Activated naive CD4-positive, alpha-beta T cell (primary cell): ENCODE measurements at regions not wholly inside any gene's neighbourhood (a gene's known extent, or its start where the extent isn't known, plus 50 kb on each side); places are given as distances from the start of the nearest gene placed in this dataset.

Experiments used
- DNase-seq, 4 experiments: peaks; one replicate each; lab custom pipeline; 2025; lab: John Stamatoyannopoulos, UW

DNA sequence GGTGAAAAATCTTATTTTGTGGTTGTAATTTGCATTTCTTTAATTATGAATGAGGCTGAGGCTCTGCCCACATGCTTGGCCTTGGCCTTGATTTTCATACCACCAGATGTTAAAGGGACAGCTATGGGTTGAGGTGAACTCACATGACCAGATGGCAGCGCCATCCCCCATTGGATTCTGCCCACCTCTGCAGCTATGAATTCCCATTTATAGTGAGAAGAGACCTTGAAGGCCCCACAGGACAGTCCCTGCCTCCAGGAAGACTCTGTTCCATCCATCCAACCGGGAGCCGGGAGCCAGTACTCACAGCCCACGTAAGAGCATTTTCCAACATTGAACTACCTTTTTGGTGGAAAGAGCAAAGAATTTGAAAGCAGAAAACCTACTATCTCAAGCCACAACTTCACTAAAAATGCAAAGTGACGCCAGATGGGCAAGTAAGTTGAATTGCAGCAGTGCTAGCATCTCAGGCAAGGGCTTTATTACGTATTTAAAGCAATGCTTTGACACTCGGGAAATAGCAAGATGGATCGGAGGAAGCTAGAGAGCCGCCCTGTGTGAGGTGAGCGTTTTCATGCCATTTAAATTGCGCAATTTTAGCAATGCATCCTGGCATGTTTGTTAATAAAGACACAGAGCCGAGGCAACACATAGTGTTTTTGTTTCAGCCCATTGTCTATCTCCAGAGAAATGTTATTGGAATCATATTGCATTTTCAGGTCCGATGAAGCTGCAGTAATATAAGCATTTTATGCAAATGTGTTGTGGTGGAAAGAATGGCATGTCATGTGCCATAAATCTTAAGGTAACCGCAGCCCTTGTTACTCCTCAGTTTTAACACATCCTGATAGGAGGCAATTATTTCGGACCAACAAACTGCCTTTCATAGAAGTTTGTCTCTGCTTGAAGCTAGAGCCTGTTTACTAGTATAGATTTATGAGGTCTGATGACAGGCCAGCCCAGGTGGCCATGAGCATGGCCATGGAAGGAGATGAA, 273.4 kb upstream of the TNRC6C start:
- no peak for DNase-seq

DNA sequence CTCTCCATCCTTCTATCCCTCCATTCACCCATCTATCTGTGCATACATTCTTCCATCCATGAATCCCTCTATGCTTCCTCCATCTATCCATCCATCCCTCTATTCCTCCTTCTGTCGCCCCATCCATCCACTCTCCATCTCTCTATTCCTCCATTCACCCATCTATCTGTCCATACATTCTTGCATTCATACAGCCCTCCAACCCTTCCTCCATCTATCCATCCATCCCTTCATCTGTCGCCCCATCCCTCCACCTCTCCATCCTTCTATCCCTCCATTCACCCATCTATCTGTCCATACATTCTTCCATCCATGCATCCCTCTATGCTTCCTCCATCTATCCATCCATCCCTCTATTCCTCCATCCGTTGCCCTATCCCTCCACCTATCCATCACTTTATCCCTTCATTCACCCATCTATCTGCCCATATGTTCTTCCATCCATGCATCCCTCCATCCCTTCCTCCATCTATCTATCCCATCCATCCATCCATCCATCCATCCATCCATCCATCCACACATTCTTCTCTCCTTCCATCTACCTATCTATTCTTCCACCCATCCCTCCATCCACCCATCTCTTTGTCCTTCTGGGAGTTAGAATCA, 272.5 kb upstream of the TNRC6C start:
- DNase-seq, result no peak

DNA sequence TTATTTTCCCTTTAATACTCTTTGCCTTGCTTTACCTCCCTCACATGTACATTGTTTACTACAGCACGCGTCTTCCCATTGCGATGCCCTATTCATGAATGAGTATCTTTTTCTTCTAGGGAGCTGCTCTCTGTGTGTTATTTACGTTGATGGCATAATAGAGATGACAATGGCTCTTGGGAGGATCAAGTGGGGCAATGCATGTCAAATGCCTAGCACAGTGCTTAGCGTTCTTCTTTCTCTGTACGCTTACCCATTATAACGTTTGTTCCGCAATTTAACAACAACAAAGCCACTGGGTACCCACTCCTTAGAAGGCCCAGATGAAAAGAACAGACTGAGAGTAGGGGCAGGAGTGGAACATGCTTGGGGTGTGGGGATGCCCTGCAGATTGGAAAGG, 271.6 kb upstream of the TNRC6C start:
- DNase-seq, result no peak

DNA sequence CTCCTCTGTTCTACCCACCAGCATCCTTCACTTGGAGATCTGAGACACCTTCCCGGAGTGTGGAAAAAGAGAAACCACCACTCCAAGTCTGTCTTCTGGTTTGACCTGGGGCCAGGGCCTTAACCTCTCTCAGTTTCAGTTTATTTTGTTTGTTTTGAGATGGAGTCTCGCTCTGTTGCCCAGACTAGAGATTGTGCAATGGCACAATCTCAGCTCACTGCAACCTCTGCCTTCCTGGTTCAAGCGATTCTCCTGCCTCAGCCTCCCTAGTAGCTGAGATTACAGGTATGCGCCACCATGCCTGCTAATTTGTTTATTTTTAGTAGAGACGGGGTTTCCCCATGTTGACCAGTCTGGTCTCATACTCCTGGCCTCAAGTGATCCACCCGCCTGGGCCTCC, 271.1 kb upstream of the TNRC6C start:
- DNase-seq, result no peak

DNA sequence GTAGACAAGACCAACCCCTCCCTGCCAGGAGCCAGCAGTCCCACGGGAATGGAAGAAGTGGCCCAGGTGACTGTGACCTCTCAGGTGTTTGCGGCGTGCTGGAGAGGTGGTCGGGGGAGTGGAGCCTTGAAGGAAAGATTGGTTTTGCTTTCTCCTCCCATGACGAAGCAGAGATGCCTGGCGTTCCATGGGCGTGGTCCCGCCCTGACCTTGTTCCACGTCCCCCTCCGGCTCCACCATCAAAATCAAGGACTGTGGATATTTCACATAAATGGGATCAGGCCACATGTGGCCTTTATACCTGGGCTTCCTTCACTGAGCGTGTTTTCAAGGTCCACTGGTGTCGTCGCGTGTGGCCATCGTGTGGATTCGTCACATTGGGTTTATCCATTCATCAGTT, 270.6 kb upstream of the TNRC6C start:
- no peak for DNase-seq

DNA sequence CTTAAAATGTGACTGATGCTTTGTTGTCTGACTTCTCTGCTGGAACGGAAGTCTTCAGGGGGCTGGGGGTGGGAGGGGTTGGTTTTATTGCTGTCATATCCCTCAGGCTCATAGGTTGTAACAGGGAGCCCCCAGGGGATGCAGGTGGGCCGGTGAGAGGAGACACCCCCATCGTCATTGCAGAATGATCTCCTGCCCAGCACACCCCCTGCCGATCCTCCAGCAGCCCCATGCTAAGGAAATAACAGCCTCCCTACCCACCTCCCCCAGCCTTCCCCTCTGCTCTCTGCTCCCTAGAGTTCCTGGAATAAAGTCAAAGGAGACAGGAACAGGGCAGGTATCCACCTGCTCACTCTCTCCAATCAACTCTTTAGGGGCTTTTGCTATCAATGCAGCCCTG, 270.1 kb upstream of the TNRC6C start:
- no peak for DNase-seq

DNA sequence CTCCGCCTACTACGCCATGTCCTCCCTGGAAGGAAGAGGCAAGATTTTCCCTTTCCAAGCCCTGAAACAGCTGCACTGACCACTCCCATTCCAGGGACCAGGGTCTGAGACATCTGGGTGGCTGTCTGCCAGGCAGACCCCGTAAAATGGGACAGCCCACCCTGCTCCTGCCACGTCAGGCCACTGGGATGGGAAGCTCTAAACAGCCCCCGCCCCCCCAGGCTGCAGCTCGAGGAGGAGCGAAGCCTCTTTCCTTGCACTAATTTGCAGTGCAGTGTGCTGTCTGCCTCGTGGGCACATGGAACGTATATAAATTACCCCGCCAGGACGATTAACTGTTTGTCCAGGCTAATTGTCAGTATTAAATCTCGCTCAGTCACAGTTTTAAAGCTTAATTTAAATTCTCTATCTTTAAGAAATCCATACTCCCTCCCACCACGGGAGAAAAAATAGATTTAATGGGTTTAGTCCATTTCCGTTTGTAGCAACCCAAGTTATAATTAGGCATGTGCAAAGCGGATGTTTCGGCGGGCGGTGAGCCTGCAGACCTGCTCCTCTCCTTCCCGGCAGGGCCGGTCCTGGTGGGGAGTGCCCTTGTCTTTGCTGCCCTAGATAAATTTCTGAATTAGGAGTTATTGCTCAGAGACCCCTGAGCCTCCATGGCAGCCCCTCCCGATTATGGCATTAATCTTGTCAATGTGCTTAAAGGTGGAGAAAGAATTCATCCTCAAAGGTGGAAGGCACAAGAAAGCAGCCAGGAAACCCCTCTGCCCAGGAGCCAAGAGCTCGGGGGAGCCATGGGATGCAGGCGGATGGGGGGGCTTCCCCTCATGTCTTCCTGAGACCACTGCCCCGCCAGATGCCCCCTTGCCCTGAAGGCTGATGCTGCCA, 268.0 kb upstream of the TNRC6C start:
- DNase-seq, result no peak

DNA sequence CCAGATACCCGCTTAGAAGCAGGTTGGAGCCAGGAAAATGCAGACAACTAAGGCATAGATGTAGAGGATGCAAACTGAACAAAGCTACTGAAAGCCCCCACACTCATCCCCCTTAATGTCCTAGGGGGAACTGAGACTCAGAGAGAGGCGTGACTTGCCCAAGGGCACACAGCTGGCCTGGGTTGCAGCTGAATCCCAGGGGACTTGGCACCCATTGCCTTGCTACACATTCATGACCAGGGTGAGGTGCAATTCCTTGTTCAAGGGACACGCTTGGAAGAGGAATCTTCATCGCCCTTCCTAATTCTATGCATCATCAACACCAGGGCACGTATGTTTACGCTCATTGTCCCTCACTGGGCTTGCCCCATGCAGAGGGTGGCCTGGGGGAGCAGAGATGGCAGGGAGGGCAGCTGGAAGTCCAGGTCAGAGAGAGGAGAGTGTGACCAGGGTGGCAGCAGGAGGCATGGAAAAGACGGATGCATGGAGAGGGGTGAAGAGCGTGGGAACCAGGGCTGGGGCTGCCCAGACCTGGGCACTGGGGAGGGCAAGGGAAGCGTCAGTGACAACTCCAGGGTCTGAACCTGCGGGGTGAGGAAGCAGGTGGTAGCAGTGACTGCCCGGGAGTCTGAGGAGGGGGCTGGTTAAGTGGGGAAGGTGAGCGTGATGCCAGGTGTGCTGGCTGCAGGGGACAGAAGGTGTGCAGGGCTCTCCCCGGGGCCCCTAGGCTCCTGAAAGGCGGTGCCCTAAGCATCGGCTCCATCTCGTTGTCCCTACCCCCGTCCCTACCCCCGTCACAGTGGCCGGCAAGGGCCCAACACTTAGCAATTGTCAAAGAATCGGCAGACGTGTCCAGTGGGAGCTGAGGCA, 267.1 kb upstream of the TNRC6C start:
- no peak for DNase-seq

DNA sequence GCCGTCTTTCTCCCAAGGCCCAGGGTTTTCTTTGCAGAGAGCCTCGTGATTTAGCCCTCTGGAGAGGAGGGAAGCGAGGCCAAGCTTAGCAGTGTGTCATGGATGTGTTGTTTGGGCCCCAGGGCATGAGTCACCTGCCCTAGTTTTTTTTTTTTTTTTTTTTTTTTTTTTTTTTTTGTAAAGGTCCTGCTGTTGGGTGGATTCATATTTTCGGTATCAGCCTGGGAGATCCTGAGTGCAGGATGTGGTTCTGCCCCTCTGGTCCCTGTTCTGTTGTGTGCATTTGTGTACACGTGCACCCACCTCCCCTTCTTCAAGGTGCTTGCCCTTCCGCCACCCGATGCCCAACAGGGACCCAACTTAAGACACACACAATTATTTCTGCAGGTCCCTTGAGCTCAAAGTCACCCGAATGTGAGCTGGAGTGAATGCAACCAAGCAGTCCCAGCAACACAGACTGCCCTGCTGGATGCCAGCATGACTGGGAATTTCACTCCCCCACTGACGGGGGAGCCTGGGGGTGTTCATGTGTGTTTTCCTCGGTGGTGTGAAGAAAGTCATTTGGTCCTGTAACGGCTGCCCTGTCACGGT, 265.8 kb upstream of the TNRC6C start:
- DNase-seq, result no peak

DNA sequence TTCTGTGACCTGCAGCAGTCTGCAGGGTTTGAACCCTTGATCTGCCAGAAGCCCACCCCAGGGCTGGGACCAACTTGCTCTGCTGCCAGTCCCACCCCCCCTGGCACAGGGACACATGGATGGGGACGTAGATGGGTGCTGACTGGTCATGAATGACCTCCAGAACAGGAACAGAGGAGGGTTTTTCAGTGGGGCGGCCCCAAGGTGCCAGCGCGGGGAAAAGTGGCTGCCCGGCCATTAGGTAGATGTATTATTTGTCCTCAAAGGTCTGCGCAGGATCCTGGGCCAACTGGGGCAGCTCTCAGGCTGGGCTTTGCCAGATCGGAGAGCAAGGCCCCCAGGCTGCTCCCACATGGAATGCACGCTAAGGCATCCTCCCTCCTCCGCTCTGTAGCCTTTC, 265.2 kb upstream of the TNRC6C start:
- DNase-seq, result no peak

DNA sequence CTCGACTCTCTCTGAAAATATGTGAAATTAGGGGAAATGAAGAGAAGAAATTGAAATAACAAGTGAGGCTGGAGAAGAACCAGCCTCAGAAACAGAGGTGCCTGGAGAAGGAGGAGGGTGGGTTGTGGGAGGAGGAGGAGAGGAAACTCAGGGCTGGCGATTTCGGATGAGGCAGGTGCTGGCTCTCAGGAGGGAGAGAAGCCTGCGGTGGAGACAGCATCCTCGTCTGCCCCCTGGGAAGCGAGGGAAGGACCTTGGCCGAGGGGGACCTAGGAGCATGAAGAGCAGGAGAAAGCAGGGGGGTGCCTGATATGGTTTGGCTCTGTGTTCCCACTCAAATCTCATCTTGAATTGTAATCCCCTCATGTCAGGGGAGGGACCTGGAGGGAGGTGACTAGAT, 264.7 kb upstream of the TNRC6C start:
- DNase-seq, result no peak

DNA sequence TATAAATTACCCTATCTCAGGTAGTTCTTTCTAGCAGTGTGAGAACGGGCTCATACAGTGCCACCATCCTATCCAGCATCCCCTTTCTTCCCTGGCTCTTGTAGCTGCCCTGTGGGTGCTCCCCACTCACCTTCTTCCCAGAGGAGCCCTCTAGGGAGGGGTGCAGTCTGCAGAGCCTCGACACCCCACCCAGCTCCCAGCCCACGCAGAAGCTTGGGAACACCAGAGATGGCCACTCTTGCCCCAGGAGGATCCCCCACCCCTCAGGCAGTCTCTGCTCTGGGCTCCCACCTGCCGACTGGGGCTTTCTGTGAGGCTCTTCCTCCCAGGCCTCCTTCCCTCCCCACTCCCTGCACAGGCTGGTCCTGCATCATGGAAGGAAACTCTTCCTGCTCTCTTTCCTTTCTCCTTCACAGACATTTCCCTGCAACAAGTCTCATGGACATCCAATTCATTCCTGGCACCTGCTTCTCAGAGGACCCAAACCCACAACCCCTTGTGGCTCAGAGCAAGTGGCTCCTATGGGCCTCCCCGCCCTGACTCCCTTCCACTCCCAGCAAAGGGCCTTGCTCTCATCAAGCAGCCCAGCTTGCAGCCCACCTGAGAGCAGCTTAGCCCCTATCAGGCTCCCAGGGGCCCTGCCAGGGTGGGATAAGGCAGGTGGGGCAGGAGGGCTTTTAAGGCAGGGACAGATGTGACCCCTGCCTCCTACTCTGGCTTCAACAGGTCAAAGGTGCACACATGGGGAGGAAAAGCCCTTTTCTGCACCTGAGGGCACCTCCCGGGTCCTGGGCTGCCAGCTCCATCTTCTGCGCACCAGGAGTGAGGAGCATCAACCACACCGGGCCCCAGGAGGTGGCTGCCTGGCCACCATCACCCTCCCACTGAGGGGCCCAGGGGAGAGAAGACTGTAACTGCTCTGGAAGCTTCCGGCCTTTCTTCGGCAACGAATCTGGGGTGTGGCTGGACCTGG, 263.8 kb upstream of the TNRC6C start:
- DNase-seq, result no peak

DNA sequence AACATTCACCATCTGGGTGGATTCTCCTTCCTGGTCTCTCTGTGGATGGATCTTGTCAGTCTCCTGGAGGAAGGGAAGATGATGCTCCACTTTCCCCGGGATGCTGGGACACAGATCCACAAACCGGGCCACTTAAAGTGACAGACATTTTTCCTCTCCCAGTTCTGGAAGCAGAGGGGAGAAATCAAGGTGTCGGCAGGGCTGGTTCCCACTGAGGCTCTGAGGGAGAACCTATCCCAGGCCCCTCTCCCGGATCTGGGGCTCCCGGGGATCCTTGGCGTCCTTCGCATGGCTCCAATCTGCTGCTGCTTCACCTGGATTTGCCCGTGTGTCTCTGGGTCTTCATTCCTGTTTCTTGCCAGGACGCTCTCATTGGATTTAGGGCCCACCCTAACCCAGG, 263.1 kb upstream of the TNRC6C start:
- no peak for DNase-seq

DNA sequence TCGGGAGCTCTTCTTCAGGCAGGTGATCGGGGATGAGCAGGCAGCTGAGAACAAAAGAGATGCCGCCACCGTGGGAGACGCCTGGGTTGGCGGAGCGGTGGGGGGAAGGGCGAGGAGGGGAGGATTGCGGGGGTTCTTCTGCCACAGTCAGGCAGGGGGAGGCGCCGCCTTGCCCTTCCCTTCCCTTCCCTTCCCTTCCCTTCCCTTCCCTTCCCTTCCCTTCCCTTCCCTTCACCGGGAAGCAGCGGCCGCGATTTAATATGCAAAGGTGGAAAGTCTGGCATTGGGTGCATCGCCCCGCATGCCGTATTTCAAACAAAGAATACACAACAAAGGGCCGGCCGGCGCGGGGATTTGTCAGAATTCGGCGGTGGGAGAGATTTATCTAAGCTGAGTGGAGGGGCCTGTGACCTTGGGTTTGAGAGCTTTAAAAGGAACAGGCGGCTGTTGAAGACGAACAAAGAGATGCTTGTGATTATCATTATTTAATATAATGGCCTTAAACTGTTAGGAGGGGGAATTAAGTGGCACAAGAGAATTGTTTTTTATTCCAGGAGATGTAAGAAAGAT, 262.3 kb upstream of the TNRC6C start:
- no peak for DNase-seq

DNA sequence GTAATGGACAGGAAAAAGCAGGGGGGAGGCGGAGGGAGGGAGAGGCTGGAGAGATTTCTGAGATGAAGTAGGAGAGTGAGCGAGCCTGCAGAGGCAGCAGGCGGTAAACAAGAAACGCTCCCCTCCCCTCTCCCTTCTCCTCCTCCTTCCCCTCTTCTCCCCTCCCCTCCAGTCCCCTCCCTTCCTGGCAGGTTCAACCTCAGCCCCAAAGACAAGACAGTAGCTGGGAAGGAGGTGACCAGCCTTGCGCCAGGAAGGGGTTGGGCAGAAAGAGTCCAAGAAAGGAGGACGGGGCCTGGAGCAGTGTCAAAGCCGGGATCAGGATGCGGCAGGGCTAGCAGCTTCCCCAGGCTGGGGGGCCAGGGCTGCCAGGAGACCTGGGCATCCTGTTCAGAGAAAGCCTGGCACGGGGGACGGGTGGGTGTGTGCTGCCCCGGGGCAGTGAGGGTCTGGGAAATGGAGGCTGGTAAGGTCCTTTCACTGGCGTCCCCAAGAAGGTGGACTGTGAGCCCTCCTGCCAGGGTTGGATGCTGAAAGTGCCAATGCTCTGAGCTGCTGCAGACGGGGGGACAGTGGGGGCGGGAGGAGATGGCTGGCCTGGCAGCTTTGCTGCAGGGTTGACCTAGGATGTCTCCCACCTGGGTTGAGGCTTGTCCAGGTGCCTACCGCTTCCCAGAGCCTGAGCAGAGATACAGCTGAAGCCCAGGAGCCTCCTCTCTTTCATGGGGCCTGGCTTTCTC, 261.6 kb upstream of the TNRC6C start:
- DNase-seq, result no peak

DNA sequence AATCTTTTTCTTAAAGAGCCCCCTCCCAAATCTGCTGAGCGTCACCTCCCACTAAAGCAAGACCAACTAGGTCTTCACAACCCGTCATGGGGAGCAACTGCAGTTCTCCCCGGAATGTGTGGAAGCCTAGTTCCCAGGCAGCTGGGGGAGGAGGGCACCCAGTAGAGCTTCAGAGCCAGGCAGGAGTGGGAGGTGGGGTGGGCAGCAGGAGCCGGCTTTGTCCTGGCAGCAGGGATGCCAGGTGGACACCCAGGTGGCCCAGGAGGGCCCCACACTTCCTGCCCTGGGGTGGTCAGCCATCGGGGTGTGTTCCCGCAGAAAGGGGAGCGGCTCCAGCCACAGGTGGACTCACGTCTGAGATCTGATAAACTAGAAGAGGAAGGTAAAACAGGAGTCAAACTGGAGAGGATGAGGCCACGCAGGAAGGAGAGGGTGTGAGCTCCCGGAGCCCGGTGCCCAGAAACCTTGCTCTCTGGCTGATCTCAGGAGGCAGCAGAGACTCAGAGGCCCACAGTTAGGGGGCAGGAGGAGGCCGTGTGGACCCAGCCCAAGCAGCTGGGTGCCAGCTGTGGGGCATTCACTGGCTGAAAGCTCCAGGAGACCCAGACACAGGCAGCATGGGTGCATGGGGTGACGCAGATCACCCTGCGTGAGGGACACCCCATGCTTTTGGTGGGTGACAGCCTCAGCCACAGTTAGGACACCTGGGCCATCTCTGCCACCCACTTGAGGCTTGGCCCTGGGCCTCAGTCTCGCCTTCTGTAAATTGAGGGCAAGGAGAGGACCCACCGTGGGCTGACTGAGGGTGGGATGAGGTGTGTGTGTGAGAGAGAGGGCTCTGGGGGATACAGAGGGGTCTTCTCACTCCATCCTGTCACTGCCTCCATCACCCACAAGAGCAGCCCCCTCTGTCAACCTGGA, 260.8 kb upstream of the TNRC6C start:
- DNase-seq, result no peak

DNA sequence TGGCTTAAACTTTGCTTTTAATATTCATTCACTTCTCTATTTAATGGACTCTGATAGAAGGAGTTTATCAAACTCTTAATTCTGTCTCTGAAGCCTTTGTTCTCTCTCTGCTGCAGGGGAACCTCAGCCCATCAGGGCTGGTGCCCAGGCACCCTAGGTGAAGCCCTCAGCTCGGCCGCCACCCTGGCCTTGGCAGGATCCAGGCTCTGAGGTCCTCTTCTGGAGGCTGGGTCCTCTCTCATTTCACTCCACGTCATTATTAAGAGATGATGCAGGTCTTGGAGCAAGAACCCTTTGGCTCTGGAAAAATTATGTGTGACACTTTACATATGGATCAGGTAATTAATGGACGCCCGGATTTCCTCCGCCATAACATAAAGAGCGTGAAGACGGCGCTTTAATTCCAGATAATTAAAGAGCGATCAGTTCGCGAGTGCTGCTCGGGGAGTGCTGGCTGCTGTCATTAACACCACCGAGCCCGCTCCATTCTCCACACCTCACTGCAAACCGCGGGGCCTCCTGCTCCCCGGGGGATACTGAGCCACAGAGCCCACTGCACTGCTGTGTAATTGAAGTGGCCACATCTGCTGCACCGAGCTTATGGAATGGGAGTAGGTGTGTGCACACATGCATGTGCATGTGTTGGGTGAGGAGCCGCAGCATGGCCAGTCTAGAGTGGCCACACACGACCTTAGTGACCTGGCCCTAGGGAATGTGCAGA, 259.4 kb upstream of the TNRC6C start:
- no peak for DNase-seq
